HEK293 (cell line): ENCODE measurements at regions not wholly inside any gene's neighbourhood (a gene's known extent, or its start where the extent isn't known, plus 50 kb on each side); places are given as distances from the start of the nearest gene placed in this dataset.

Experiments used
- CTCF ChIA-PET: fragments of 350-600 bp; formaldehyde crosslinking; extraction: SDS; loops from one replicate; lab custom pipeline; 2021; ENCODE audit warnings: antibody characterized with exemption; lab: Yijun Ruan, JAX
- POLR2A ChIA-PET: fragments of 300-600 bp; formaldehyde crosslinking; extraction: SDS; loops from one replicate; lab custom pipeline; 2020; ENCODE audit warnings: antibody characterized with exemption, inconsistent platforms; lab: Yijun Ruan, JAX
- H3K27ac ChIP-seq: fragments of 200-500 bp; sonication (Bioruptor generic); 2 replicates; pipeline ENCODE4 v1.5.1; 2014; ENCODE audit warnings: low read depth, low read length, control low read depth, inconsistent platforms; ENCODE audit errors: extremely low read depth
- H3K36me3 ChIP-seq, 2 experiments: fragments of 200-500 bp in 1 of 2; sonication (Bioruptor generic) in 1 of 2; 1 replicate in 1 of 2; 2 replicates in 1 of 2; pipeline ENCODE4 v1.5.1; 2014 to 2017; ENCODE audit warnings: inconsistent platforms in 2 of 2, low read length in 2 of 2; ENCODE audit not compliant: control insufficient read depth in 2 of 2, insufficient read depth in 1 of 2
- H3K4me1 ChIP-seq: fragments of 200-500 bp; sonication (Bioruptor generic); 2 replicates; pipeline ENCODE4 v1.5.1; 2014; ENCODE audit warnings: mild to moderate bottlenecking, low read length, inconsistent platforms; ENCODE audit not compliant: control insufficient read depth, insufficient read depth
- H3K4me3 ChIP-seq: 2 replicates; pipeline ENCODE4 v1.5.1; 2011; ENCODE audit warnings: low read depth, mild to moderate bottlenecking, control low read depth, low read length, moderate library complexity
- H3K9me3 ChIP-seq: fragments of 200-500 bp; sonication (Bioruptor generic); 2 replicates; pipeline ENCODE4 v1.5.1; 2014; ENCODE audit warnings: low read depth, low read length, inconsistent platforms; ENCODE audit not compliant: control insufficient read depth, insufficient read depth
- HOXD13 ChIP-seq: sonication (generic); formaldehyde crosslinking; IDR thresholded peaks from 2 replicates; pipeline ENCODE4 v1.8.0; 2022; ENCODE audit warnings: missing genetic modification reagents, borderline replicate concordance
- KLF9 ChIP-seq: fragments of 450-650 bp; formaldehyde crosslinking; IDR thresholded peaks from 2 replicates; pipeline ENCODE4 v1.5.1; 2016; ENCODE audit warnings: missing biosample characterization, missing genetic modification characterization, low read depth
- OVOL3 ChIP-seq: fragments of 450-650 bp; formaldehyde crosslinking; IDR thresholded peaks from 2 replicates; pipeline ENCODE4 v1.5.1; 2016; ENCODE audit warnings: missing biosample characterization, missing genetic modification characterization
- TCF7L2 ChIP-seq: IDR thresholded peaks from 2 replicates; pipeline ENCODE4 v1.6.1; 2011; ENCODE audit warnings: low read depth, mild to moderate bottlenecking, inconsistent platforms, low read length, moderate library complexity, borderline replicate concordance
- YY2 ChIP-seq: fragments of 450-650 bp; formaldehyde crosslinking; IDR thresholded peaks from 2 replicates; pipeline ENCODE4 v1.5.1; 2016; ENCODE audit warnings: missing biosample characterization, missing genetic modification characterization
- ZBTB21 ChIP-seq: fragments of 450-650 bp; formaldehyde crosslinking; IDR thresholded peaks from 2 replicates; pipeline ENCODE4 v1.5.1; 2017; ENCODE audit warnings: missing biosample characterization, missing genetic modification characterization
- ZNF10 ChIP-seq: fragments of 450-650 bp; formaldehyde crosslinking; IDR thresholded peaks from 2 replicates; pipeline ENCODE4 v1.5.1; 2017; ENCODE audit warnings: missing biosample characterization, missing genetic modification characterization
- ZNF140 ChIP-seq: fragments of 450-650 bp; formaldehyde crosslinking; IDR thresholded peaks from 2 replicates; pipeline ENCODE4 v1.5.1; 2016; ENCODE audit warnings: missing biosample characterization, missing genetic modification characterization
- ZNF214 ChIP-seq: fragments of 450-650 bp; formaldehyde crosslinking; IDR thresholded peaks from 2 replicates; pipeline ENCODE4 v1.5.1; 2017; ENCODE audit warnings: missing biosample characterization, mild to moderate bottlenecking, missing genetic modification characterization, borderline replicate concordance
- ZNF221 ChIP-seq: fragments of 450-650 bp; formaldehyde crosslinking; IDR thresholded peaks from 2 replicates; pipeline ENCODE4 v1.5.1; 2017; ENCODE audit warnings: missing biosample characterization, missing genetic modification characterization, borderline replicate concordance
- ZNF423 ChIP-seq: fragments of 450-650 bp; formaldehyde crosslinking; IDR thresholded peaks from 2 replicates; pipeline ENCODE4 v1.5.1; 2016; ENCODE audit warnings: missing biosample characterization, missing genetic modification characterization
- ZNF433 ChIP-seq: fragments of 450-650 bp; formaldehyde crosslinking; IDR thresholded peaks from 2 replicates; pipeline ENCODE4 v1.5.1; 2016; ENCODE audit warnings: missing biosample characterization, missing genetic modification characterization, low read depth
- ZNF530 ChIP-seq: fragments of 450-650 bp; formaldehyde crosslinking; IDR thresholded peaks from 2 replicates; pipeline ENCODE4 v1.5.1; 2016; ENCODE audit warnings: low read depth, missing biosample characterization, missing genetic modification characterization
- ZNF560 ChIP-seq: fragments of 450-650 bp; formaldehyde crosslinking; IDR thresholded peaks from 2 replicates; pipeline ENCODE4 v1.5.1; 2017; ENCODE audit warnings: missing biosample characterization, missing genetic modification characterization, borderline replicate concordance
- ZNF701 ChIP-seq: fragments of 450-650 bp; formaldehyde crosslinking; IDR thresholded peaks from 2 replicates; pipeline ENCODE4 v1.5.1; 2016; ENCODE audit warnings: missing biosample characterization, missing genetic modification characterization
- ZNF777 ChIP-seq: fragments of 450-650 bp; formaldehyde crosslinking; IDR thresholded peaks from 2 replicates; pipeline ENCODE4 v1.5.1; 2017; ENCODE audit warnings: missing biosample characterization, missing genetic modification characterization, borderline replicate concordance
- ZSCAN30 ChIP-seq: fragments of 450-650 bp; IDR thresholded peaks from 2 replicates; pipeline ENCODE4 v1.5.1; 2018; ENCODE audit warnings: missing biosample characterization, mild to moderate bottlenecking, missing genetic modification characterization, moderate library complexity
- TF ChIP-seq, protein P1 (sequence below): fragments of 450-650 bp; formaldehyde crosslinking; IDR thresholded peaks from 2 replicates; pipeline ENCODE4 v1.5.1; 2017; ENCODE audit warnings: missing biosample characterization, missing genetic modification characterization
- TF ChIP-seq, protein P2 (sequence below): fragments of 450-650 bp; formaldehyde crosslinking; optimal IDR thresholded peaks from 2 replicates; pipeline ENCODE3; 2016; ENCODE audit warnings: missing biosample characterization, mild to moderate bottlenecking, missing genetic modification characterization
- TF ChIP-seq, protein P3 (sequence below): fragments of 450-650 bp; formaldehyde crosslinking; IDR thresholded peaks from 2 replicates; pipeline ENCODE4 v1.5.1; 2016; ENCODE audit warnings: missing biosample characterization, missing genetic modification characterization
- TF ChIP-seq, protein P4 (sequence below): fragments of 450-650 bp; formaldehyde crosslinking; IDR thresholded peaks from 2 replicates; pipeline ENCODE4 v1.5.1; 2017; ENCODE audit warnings: missing biosample characterization, mild to moderate bottlenecking, missing genetic modification characterization, moderate library complexity

DNA sequence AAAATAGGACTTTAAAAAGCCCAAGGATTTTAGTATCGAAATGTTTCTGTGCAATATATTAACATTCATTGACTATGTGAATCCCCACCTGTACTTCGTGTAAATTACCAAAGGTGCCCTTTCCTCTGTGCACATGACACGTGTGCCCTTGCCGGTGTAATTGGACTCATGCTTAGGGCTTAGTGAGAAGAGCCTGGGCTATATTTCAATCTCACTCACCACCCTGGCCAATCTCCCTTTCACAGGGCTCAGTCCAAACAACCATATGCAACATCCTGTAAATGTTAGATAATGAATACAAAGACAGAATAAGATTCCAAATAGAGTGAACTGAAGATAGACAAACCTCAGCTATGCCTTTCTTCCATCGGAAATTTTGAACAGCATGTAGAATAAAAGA lies 564.3 kb downstream of the USP25 start:
- no peaks in the 10 kb centered on the region for H3K36me3 ChIP-seq
- TF ChIP-seq, protein P1, sequence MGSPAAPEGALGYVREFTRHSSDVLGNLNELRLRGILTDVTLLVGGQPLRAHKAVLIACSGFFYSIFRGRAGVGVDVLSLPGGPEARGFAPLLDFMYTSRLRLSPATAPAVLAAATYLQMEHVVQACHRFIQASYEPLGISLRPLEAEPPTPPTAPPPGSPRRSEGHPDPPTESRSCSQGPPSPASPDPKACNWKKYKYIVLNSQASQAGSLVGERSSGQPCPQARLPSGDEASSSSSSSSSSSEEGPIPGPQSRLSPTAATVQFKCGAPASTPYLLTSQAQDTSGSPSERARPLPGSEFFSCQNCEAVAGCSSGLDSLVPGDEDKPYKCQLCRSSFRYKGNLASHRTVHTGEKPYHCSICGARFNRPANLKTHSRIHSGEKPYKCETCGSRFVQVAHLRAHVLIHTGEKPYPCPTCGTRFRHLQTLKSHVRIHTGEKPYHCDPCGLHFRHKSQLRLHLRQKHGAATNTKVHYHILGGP (tag by site-specific recombination) = no peak
- no peak for TF ChIP-seq ZNF140 (tag by site-specific recombination)
- TF ChIP-seq ZNF423 (tag by site-specific recombination) = no peak
- TF ChIP-seq, protein P2, sequence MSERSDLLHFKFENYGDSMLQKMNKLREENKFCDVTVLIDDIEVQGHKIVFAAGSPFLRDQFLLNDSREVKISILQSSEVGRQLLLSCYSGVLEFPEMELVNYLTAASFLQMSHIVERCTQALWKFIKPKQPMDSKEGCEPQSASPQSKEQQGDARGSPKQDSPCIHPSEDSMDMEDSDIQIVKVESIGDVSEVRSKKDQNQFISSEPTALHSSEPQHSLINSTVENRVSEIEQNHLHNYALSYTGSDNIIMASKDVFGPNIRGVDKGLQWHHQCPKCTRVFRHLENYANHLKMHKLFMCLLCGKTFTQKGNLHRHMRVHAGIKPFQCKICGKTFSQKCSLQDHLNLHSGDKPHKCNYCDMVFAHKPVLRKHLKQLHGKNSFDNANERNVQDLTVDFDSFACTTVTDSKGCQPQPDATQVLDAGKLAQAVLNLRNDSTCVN (tag by site-specific recombination) = no peak
- no peak for TF ChIP-seq OVOL3
- no peak for TF ChIP-seq ZBTB21
- no peak for TF ChIP-seq TCF7L2
- TF ChIP-seq, protein P3, sequence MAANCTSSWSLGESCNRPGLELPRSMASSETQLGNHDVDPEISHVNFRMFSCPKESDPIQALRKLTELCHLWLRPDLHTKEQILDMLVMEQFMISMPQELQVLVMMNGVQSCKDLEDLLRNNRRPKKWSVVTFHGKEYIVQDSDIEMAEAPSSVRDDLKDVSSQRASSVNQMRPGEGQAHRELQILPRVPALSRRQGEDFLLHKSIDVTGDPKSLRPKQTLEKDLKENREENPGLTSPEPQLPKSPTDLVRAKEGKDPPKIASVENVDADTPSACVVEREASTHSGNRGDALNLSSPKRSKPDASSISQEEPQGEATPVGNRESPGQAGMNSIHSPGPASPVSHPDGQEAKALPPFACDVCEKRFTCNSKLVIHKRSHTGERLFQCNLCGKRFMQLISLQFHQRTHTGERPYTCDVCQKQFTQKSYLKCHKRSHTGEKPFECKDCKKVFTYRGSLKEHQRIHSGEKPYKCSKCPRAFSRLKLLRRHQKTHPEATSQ (tag by site-specific recombination) = no peak
- TF ChIP-seq ZNF560 (tag by site-specific recombination) = no peak
- no peak for TF ChIP-seq ZNF530
- TF ChIP-seq ZNF214 (tag by site-specific recombination) = no peak
- TF ChIP-seq ZNF433 (tag by site-specific recombination) = no peak
- no peak for TF ChIP-seq ZNF701 (tag by site-specific recombination)
- TF ChIP-seq HOXD13 (CRISPR knock-in tag) = no peak
- TF ChIP-seq YY2 (tag by site-specific recombination) = no peak
- no peak for TF ChIP-seq ZNF10
- TF ChIP-seq ZNF221 = no peak
- TF ChIP-seq KLF9 (tag by site-specific recombination) = no peak
- no peak for TF ChIP-seq ZSCAN30 (tag by site-specific recombination)
- TF ChIP-seq, protein P4, sequence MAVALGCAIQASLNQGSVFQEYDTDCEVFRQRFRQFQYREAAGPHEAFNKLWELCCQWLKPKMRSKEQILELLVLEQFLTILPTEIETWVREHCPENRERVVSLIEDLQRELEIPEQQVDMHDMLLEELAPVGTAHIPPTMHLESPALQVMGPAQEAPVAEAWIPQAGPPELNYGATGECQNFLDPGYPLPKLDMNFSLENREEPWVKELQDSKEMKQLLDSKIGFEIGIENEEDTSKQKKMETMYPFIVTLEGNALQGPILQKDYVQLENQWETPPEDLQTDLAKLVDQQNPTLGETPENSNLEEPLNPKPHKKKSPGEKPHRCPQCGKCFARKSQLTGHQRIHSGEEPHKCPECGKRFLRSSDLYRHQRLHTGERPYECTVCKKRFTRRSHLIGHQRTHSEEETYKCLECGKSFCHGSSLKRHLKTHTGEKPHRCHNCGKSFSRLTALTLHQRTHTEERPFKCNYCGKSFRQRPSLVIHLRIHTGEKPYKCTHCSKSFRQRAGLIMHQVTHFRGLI (tag by site-specific recombination) = no peak
- TF ChIP-seq, all 188 proteins: peak for 0
- H3K9me3 ChIP-seq = no peaks in the 10 kb centered on the region
- POLR2A ChIA-PET = no interaction called here
- H3K27ac ChIP-seq = no peak overlapping the region
- no peaks in the 10 kb centered on the region for H3K4me1 ChIP-seq
- H3K4me3 ChIP-seq = no peak overlapping the region
- CTCF ChIA-PET = no interaction called here

DNA sequence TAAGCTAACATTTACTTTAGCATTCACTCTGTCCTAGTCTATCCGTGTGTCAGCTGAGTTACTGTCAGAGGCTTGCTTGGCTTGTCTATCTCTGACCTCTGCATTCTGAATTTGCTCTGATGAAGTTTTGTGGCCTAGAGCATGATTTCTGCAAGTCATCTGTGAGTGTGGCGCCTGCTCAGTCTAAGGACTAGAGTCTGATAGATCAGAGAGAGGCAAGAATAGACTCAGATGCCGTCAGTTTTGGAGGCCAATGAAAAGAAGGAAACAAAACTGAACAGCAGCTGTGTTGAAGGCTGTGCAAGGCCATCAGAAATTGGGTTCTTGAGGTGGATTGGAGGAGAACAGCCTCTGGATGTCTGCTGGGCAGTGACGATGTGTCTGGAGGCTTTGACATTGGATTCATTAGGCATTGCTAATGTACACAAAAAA lies 573.1 kb downstream of the USP25 start:
- ChIA-PET POLR2A (no interaction called here), CTCF (interaction anchor here (0.8 kb wide), 1 partner anchor 21 kb away, joined by 3 read pairs; no protein-coding TSS in a partner anchor)
- Histone ChIP-seq H3K4me3 (no peak overlapping the region), H3K4me1 (peaks cover 4% of the 10 kb centered on the region), H3K27ac (no peak overlapping the region), H3K36me3 (no peaks in the 10 kb centered on the region), H3K9me3 (no peaks in the 10 kb centered on the region)
- no peak for TF ChIP-seq ZNF777 (tag by site-specific recombination)
